ENCODE measurements at regions not wholly inside any gene's neighbourhood (a gene's known extent, or its start where the extent isn't known, plus 50 kb on each side); places are given as distances from the start of the nearest gene placed in this dataset.

GRCh38 chr7:26553582-26553981 is 261.9 kb downstream of the SNX10 start:
- DNase-seq (ENCODE audit: low spot score), result no peak

DNA sequence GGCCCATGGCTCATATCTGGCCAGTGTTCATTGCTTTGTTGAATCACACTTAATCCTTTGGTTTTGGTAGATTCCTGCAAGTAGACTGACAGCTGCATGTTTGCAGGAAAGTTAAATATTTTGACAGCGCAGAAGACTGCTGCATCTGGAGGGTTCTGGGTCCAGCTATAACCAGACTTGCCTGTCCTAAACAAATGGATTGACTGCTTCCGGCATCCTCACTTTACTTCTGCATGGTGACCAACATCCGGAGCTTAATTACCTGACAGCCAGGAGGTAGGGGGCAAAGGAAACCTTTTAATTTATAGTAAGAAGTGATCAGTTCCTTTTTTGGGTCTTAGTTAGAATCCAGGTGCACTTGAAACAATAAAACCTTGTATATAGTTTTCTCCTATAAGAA is 263.3 kb downstream of the SNX10 start:
- DNase-seq (ENCODE audit: low spot score), result no peak

DNA sequence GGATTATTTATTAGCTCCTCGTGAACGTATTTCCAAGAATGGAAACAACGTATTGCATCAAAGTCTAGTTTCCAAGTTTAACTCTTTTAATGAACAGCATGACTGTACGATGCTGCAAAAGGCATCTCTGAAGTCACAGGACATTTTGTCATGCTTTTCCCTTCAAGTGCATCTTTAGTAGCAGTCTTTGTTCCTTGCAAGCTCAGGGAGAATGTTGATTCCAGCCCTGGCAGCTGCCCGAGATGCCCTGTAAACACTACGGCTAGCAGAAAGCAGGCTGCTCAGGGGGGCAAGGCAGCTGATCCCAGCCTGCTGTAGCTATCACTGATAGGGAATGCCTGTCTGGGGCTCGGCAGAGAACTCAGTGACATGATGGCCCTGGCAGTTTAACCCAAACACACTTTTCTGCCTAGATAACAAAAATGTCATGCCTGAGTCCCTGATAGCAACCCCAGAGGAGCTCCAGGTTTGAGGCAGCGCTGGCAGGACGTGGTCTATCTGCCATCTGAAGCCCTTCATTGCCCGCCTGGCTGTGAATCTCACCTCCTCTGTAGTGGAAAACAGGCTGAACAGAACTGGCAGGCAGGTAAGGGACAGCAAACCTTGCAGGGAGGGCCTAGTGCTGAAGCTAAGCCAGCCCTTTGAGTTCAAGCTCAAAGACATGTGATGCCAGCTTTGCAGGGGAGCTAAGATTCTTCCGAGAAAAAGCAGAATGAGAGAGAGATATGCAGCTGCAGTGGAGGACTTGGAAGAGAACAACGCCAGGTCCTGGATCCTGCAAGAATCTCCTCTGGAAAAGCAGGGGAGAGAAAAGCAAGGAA is 264.6 kb downstream of the SNX10 start:
- no peak for DNase-seq (ENCODE audit: low spot score)

GRCh38 chr7:26560526-26561256 is 269.0 kb downstream of the SNX10 start:
- no peak for DNase-seq (ENCODE audit: low spot score)

DNA sequence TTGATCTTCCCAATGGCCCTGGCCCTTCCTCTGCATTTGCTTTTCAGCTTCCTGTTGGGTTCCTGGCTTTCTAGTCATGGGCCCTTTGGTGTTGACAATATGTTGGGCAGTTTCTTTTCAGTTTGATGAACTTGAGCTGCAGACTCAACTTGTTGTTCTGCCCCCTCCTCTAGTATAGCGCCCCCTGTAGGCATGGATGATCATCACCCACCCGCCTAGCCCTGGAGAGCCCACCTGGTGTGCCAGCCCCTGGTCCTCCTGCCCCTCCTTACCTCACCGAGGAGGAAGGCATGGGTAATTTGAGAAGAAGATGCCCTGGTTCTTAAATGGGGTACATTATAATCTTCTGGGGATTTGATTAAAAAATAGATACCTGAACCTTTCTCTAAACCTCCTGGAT is 271.2 kb downstream of the SNX10 start:
- DNase-seq (ENCODE audit: low spot score), result no peak

- no peak for DNase-seq (ENCODE audit: low spot score)
Measured at GRCh38 chr7:26563406-26563805, 271.7 kb downstream of the SNX10 start.

DNA sequence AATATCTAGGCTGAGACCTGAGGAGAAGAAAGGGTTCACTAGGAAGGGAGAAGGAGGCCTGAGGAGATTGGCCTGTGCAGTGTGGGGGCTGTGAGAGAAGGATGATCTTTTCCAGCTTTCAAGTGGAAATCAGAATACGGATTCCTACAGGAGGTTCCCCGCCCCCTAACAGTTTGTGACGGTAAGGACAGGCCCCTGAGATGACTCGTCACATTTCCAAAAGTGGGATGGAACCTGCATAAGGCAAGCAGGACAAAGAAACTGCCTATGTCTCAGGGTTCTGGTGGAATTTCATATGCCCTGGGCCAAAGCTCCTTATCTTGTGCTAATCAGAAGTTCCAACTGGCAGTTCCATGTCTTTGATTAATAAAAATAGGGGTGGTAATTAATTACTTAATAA is 275.6 kb downstream of the SNX10 start:
- DNase-seq (ENCODE audit: low spot score), result peak; percentile 6

GRCh38 chr7:26574476-26574875 is 282.8 kb downstream of the SNX10 start:
- DNase-seq (ENCODE audit: low spot score), result peak; percentile 26

DNA sequence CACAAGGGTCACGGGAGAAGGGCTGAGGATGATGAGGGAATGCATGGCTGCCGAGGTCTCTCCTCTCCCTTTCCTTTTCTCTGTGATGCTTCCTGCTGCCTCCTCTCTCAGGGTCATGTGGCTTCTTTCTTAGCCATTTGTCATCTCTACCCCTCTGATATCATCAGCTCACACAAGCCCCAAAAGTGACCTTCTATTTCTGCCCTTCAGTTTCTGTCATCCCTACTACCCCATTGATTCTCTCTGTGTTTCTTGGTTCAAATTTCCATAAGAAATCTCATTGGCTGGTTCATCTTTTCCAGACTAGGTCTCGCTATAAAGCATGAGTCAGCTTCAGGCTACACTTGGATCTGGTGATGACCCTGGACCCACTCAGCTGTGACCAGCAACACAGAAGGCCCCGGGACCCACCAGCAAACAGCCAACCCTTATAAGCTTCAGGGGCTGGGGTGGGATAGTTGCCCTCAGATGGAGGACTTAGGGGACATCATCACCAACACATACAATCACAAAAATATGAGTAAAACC is 284.3 kb downstream of the SKAP2 start:
- DNase-seq (ENCODE audit: low spot score), result no peak

DNA sequence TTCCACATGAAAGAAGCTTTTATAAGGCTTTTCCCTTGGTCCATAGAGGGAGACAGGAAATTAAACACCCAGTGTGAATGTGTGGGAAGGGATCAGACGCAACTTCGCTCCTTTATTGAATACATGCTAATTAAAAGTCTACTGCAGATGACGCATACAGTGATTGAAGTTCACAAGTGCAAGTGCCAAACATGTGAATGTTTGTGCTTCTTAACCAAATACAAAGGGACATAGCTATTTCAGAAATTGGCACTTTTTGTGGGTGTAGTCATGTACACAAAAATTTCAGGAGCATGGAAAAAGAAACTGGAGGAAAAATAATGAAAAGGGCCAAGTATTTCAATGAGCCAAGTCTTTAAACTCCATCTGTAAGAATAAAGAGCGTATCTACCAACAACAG is 283.7 kb downstream of the SKAP2 start:
- DNase-seq (ENCODE audit: low spot score), result no peak

DNA sequence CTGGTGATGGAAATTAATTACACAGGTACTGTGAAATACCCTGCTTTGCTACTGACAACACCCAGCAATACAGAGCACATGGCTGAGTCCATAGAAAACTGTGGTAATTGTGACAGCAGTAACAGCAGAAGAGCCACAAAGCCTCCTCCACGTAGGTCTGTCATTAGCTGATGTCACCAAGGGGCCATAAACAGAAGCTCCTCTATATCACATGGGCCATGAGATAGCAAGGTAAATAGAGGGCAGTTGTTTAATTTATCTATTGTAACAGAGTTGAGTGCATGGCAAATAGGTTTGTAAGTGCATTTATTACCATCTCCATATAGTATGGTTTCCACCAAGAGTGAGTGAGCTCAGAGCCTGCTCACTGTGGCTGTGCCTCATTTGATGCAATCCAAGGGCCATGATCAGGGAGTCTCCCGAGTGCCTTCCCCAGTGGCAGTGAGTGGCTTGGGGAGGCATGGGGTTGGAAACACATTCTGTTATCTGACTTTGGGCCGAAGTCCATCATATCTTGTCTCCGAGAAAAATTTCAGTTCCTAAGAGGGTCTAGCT is 281.2 kb downstream of the SKAP2 start:
- no peak for DNase-seq (ENCODE audit: low spot score)

DNA sequence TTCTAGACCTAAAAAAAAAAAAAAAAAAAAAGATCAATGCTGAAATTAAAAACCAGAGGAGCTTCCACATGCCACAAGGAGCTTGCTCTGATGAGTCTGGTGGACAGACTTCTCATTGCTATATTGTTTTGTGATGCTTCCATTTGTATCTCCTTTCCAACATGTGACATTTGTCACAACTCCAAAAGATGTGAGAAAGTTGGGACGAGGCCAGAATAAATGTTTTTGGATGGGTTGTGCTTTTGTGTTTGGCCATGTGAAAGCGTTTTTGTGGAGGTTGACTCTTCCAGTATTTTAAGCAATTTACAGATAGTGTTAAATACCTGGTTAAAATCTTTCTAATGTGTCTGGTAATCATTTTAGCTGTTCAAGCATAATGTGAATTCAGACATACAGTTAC is 280.1 kb downstream of the SKAP2 start:
- DNase-seq (ENCODE audit: low spot score), result no peak

GRCh38 chr7:26584987-26585665 is 279.3 kb downstream of the SKAP2 start:
- no peak for DNase-seq (ENCODE audit: low spot score)

DNA sequence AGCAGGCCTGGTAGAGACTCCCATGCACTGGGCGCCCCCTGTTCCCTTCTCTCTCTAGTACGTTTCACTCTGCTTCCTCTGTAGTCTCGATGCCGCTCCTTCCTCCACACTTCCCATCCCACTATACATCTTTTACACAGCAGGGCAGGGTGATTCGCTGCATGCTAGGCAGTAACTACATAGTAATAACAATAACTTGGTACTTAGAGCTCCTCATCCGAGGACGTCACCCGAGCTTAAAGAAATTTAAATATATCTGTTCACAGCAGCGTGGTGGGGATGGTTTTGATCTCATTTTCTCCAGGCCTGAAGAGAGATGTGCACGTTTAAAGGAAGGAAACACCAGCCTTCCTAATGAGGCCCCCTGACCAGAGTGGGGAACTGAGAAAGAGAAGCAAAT is 276.9 kb downstream of the SKAP2 start:
- DNase-seq (ENCODE audit: low spot score), result no peak

DNA sequence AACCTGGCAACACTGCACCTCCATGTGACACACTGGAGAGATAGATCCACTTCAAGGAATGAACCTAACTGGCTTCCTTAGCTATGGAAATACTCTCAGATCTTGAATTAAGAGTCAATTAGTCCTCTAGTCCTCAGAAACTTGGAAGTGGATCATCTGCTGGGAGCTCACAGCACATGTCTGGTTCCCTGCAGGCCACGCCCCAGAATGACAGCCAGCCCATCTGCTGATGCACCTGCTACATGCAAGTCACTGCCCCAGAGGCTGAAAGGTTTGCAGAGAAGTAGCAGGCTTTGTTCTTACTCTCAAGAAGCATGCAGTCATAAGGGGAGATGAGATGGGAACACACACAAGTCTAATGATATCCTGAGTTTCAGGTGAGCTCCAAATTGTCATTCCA is 275.9 kb downstream of the SKAP2 start:
- no peak for DNase-seq (ENCODE audit: low spot score)

DNA sequence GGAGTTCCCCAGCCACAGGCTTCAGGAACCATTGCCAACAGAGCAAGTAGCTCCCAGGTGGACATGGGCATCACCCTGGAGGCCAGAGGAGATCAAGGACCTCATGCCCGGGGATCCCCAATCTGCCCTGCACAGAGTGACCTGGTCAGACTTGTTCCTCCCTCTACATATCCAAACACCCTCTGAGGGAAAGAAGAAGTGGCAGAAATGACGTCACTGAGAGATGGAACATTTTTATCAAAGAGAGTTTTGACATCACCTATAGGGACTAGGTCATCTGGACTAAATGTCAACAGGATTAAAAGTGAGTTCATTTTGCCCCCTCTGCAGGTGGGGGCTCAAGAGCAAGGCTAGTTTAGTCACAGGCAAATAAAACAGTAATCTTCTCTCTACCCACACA is 273.7 kb downstream of the SKAP2 start:
- DNase-seq (ENCODE audit: low spot score), result no peak

DNA sequence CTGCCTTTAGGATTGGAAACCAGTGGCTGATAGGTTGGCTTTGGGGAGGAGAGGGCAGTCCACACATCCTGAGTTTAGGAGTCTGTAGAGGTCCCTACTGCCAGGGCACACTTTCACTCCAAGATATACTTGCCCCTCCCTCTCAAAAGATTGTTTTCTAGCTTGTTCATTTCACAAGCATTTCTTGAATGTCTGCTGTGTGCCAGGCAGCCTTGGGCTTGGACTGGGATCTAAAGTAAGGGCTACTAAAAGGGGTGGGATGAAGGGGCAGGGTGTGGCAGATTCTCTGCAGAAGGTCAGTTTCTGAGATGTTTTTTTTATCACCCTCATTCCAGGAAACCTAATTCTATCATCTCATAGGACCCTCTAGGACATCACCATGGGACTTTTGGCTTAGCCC is 272.4 kb downstream of the SKAP2 start:
- no peak for DNase-seq (ENCODE audit: low spot score)

GRCh38 chr7:26593393-26593792 is 271.0 kb downstream of the SKAP2 start:
- no peak for DNase-seq (ENCODE audit: low spot score)

GRCh38 chr7:26593896-26594295 is 270.5 kb downstream of the SKAP2 start:
- no peak for DNase-seq (ENCODE audit: low spot score)

- DNase-seq (ENCODE audit: low spot score), result no peak
Measured at GRCh38 chr7:26594553-26594952, 269.8 kb downstream of the SKAP2 start.

- DNase-seq (ENCODE audit: low spot score), result no peak
Measured at GRCh38 chr7:26598867-26599266, 265.5 kb downstream of the SKAP2 start.

DNA sequence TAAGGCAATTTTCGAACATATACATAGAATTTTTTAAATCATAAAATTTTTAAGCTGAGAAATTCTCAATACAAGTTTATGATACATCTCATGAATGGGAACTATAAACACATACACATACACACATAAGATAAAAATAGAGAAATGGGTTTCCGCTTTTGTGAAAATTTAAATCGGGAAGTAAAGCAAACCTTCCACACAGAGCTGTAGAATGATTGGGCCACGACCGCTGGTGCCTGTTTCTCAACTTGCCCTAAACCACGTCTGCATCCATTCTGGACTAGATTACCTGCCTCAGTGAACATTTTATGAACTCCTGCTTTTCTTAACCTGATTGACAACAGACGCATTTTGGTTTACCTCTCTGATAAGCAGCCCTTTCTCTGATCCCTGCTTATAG is 264.4 kb downstream of the SKAP2 start:
- DNase-seq (ENCODE audit: low spot score), result no peak
